Activated T-cell treated with anti-CD3 and anti-CD28 coated beads, Interleukin-2, amount 50 U/mL, for 4 hours (primary cell): ENCODE measurements at regions not wholly inside any gene's neighbourhood (a gene's known extent, or its start where the extent isn't known, plus 50 kb on each side); places are given as distances from the start of the nearest gene placed in this dataset.
"Not testable (repeated sequence)": the region's sequence is repeated elsewhere in the genome, so short reads cannot be mapped to it uniquely, and the experiment has no call there.

Source experiments
- ATAC-seq, 2 donors: fragments of 200-7000 bp; cut with Tn5 transposase; one replicate each; pipeline ENCODE4 v1.10.0; 2021
- DNase-seq: peaks from one replicate; pipeline ENCODE4 v3.0.0-alpha.2; 2020
- H3K27me3 Mint-ChIP-seq: one replicate; pipeline ENCODE4 v1.8.0; 2021; ENCODE audit warnings: low read depth, mixed read lengths
- H3K36me3 Mint-ChIP-seq: one replicate; pipeline ENCODE4 v1.8.0; 2022; ENCODE audit warnings: mixed read lengths; ENCODE audit not compliant: insufficient read depth
- H3K4me1 Mint-ChIP-seq: one replicate; pipeline ENCODE4 v1.8.0; 2021; ENCODE audit warnings: low read depth, mixed read lengths
- H3K4me3 Mint-ChIP-seq: one replicate; pipeline ENCODE4 v1.8.0; 2021; ENCODE audit warnings: mild to moderate bottlenecking, moderate library complexity, mixed read lengths
- H3K9me3 Mint-ChIP-seq: one replicate; pipeline ENCODE4 v1.8.0; 2021; ENCODE audit warnings: mixed read lengths

GRCh38 chr3:118791246-118791645 is 243.4 kb downstream of the IGSF11 start:
- Mint-ChIP-seq H3K27me3 (peaks cover 2% of the 10 kb centered on the region), H3K9me3 (no peaks in the 10 kb centered on the region), H3K4me1 (no peaks in the 10 kb centered on the region), H3K36me3 (no peaks in the 10 kb centered on the region), H3K4me3 (no peak overlapping the region)
- DNase-seq = no peak
- ATAC-seq = no peak

GRCh38 chr3:118792191-118792590 is 242.5 kb downstream of the IGSF11 start:
- Mint-ChIP-seq H3K4me3 (no peak overlapping the region), H3K9me3 (no peaks in the 10 kb centered on the region), H3K27me3 (peaks cover 2% of the 10 kb centered on the region), H3K36me3 (no peaks in the 10 kb centered on the region), H3K4me1 (no peaks in the 10 kb centered on the region)
- DNase-seq (no peak), ATAC-seq (no peak)

- no peak for DNase-seq
- no peak for ATAC-seq
- Mint-ChIP-seq H3K9me3 (no peaks in the 10 kb centered on the region), H3K4me1 (no peaks in the 10 kb centered on the region), H3K4me3 (no peak overlapping the region), H3K27me3 (peaks cover 2% of the 10 kb centered on the region), H3K36me3 (no peaks in the 10 kb centered on the region)
These were observed 241.5 kb downstream of the IGSF11 start for GRCh38 chr3:118793176-118793575.

GRCh38 chr3:118799303-118799702 is 235.3 kb downstream of the IGSF11 start:
- Mint-ChIP-seq H3K36me3 (no peaks in the 10 kb centered on the region), H3K4me1 (no peaks in the 10 kb centered on the region), H3K4me3 (no peak overlapping the region), H3K9me3 (no peaks in the 10 kb centered on the region), H3K27me3 (peaks cover 2% of the 10 kb centered on the region)
- ATAC-seq (no peak), DNase-seq (no peak)

- Mint-ChIP-seq H3K9me3 (no peaks in the 10 kb centered on the region), H3K4me3 (no peak overlapping the region), H3K36me3 (no peaks in the 10 kb centered on the region), H3K4me1 (no peaks in the 10 kb centered on the region), H3K27me3 (peaks cover 2% of the 10 kb centered on the region)
- ATAC-seq (no peak), DNase-seq (no peak)
These were observed 232.7 kb downstream of the IGSF11 start for GRCh38 chr3:118801899-118802298.

DNA sequence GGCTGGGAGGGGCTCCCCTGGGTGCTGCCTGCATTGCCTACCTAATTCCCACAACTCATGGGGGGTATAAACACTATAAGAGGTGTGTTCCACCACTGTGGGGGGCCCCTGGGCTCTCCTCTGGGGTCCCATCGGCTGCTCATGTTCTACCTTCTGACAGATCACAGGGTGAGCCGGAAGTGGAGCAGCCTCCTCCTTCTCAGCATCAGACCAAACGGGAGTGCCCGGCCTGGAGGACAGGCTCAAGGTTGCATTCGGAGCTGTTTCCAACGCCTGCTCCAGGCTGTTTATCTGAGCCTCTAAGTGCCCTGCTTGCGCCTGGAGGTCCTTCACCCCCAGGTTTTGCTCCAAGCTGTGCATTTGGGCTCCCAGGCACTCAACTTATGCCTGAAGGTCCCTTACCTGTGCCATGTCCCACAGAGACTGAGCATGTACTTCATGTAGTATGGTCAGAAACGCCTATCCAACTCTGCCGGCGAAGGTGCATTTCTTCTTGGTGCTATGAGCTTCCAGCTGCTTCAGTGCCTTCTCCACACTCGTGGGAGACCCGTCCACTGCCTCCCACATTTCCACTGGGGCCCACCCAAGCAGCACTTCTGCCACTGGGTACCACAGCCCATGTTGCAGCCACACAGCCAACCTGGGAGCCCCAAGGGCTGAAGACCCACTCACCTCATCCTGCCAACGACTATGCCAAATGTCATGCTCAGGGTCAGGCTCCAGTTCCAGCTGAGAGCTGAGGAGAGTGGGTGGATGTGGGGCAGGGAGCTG is 232.1 kb downstream of the IGSF11 start:
- Mint-ChIP-seq H3K4me1 (no peaks in the 10 kb centered on the region), H3K36me3 (no peaks in the 10 kb centered on the region), H3K27me3 (peaks cover 2% of the 10 kb centered on the region), H3K9me3 (peaks cover 3% of the 10 kb centered on the region), H3K4me3 (no peak overlapping the region)
- no peak for ATAC-seq
- no peak for DNase-seq

- Mint-ChIP-seq H3K4me1 (no peaks in the 10 kb centered on the region), H3K9me3 (peaks cover 4% of the 10 kb centered on the region), H3K27me3 (peaks cover 2% of the 10 kb centered on the region), H3K36me3 (no peaks in the 10 kb centered on the region), H3K4me3 (no peak overlapping the region)
- ATAC-seq = no peak
- no peak for DNase-seq
These were observed 231.6 kb downstream of the IGSF11 start for GRCh38 chr3:118803096-118803476.

DNA sequence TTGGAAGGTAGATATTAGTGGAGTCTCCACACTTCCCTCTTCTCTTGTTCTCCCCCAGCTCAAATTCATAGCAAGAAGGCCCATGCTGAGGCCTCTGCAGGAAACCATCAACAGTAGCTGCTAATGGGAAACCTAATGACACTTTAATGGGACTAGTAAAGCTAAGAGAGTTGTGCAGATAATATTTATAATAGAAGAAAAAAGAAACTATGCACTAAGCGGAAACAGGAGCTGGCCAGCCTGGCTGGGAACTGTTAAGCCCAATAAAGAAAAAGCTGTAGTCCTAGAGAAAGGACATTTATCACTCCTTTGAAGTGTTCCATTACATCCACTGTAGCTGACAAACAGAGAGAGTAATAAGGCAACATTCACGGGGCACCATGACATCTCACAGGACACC is 229.6 kb downstream of the IGSF11 start:
- DNase-seq = no peak
- ATAC-seq = no peak
- H3K9me3 Mint-ChIP-seq = peaks cover 4% of the 10 kb centered on the region
- H3K36me3 Mint-ChIP-seq = no peaks in the 10 kb centered on the region
- H3K27me3 Mint-ChIP-seq = peaks cover 2% of the 10 kb centered on the region
- no peaks in the 10 kb centered on the region for H3K4me1 Mint-ChIP-seq
- H3K4me3 Mint-ChIP-seq = no peak overlapping the region

- peaks cover 4% of the 10 kb centered on the region for H3K9me3 Mint-ChIP-seq
- peaks cover 4% of the 10 kb centered on the region for H3K4me1 Mint-ChIP-seq
- DNase-seq (no peak), ATAC-seq (no peak)
- no peaks in the 10 kb centered on the region for H3K27me3 Mint-ChIP-seq
- H3K36me3 Mint-ChIP-seq = no peaks in the 10 kb centered on the region
- no peak overlapping the region for H3K4me3 Mint-ChIP-seq
These were observed 228.2 kb downstream of the IGSF11 start for GRCh38 chr3:118806423-118806822.

- not testable (repeated sequence) for H3K9me3 Mint-ChIP-seq, H3K36me3 Mint-ChIP-seq, H3K4me3 Mint-ChIP-seq, DNase-seq, H3K27me3 Mint-ChIP-seq, H3K4me1 Mint-ChIP-seq, ATAC-seq
These were observed 227.3 kb downstream of the IGSF11 start for GRCh38 chr3:118807349-118807748.

- peaks cover 2% of the 10 kb centered on the region for H3K27me3 Mint-ChIP-seq
- H3K36me3 Mint-ChIP-seq = no peaks in the 10 kb centered on the region
- H3K4me1 Mint-ChIP-seq = peaks cover 4% of the 10 kb centered on the region
- DNase-seq (no peak), ATAC-seq (no peak)
- H3K4me3 Mint-ChIP-seq = no peak overlapping the region
- H3K9me3 Mint-ChIP-seq = peaks cover 4% of the 10 kb centered on the region
These were observed 225.9 kb downstream of the IGSF11 start for GRCh38 chr3:118808723-118809122.

DNA sequence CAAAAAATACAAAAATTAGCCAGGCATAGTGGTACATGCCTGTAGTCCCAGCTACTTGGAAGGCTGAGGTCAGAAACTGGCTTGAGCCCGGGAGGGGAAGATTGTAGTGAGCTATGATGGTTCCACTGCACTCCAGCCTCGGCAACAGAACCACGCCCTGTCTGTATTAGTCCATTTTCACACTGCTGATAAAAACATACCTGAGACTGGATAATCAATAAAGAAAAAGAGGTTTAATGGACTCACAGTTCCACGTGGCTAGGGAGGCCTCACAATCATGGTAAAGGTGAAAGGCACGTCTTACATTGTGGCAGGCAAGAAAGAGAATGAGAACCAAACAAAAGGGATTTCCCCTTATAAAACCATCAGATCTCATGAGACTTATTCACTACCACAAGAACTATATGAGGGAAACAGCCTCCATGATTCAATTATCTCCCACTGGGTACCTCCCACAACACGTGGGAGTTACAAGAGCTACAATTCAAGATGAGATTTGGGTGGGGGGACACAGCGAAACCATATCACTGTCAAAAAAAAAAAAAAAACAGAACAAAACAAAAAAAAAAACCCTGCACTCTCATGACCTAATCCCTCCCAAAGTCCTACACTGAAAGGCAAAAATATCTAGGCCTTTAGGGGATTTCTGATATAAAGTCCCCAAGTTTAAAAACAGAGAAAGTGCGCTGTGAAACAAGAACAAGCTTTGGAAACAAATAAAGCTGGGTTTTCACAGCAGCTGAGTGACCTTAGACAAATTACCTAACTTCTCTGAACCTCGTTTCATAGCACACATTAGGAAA is 224.7 kb downstream of the IGSF11 start:
- peaks cover 4% of the 10 kb centered on the region for H3K9me3 Mint-ChIP-seq
- ATAC-seq (peak; percentile 40 to 62), DNase-seq (no peak)
- no peaks in the 10 kb centered on the region for H3K36me3 Mint-ChIP-seq
- H3K27me3 Mint-ChIP-seq = peaks cover 2% of the 10 kb centered on the region
- no peak overlapping the region for H3K4me3 Mint-ChIP-seq
- peaks cover 4% of the 10 kb centered on the region for H3K4me1 Mint-ChIP-seq

DNA sequence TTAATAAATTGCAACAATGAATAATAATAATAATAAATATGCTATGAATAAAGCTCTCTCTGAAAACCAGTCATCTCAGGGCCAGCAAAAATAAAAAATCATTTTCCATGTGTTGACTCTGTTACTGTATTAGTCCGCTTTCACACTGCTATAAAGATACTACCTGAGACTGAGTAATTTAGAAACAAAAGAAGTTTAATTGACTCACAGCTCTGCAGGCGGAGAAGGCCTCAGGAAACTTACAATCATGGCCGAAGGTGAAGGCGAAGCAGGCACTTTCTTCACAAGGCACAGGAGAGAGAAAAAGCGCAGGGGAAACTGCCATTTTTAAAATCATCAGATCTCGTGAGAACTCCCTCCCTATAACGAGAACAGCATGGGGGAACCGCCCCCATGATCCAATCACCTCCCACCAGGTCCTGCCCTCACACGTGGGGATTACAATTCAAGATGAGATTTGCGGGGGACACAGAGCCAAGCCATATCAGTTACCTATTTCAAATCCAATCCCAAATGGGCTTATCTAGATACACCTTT is 224.1 kb downstream of the IGSF11 start:
- Mint-ChIP-seq H3K4me1 (peaks cover 4% of the 10 kb centered on the region), H3K9me3 (peaks cover 4% of the 10 kb centered on the region)

GRCh38 chr3:118811236-118811732 is 223.4 kb downstream of the IGSF11 start:
- no peak for ATAC-seq
- H3K4me1 Mint-ChIP-seq = peaks cover 4% of the 10 kb centered on the region
- H3K36me3 Mint-ChIP-seq = no peaks in the 10 kb centered on the region
- no peak overlapping the region for H3K4me3 Mint-ChIP-seq
- H3K9me3 Mint-ChIP-seq = peaks cover 4% of the 10 kb centered on the region
- no peak for DNase-seq
- peaks cover 2% of the 10 kb centered on the region for H3K27me3 Mint-ChIP-seq

More for the DNA sequence above, 224.1 kb downstream of the IGSF11 start:
- H3K36me3 Mint-ChIP-seq = no peaks in the 10 kb centered on the region
- ATAC-seq = peak in 1 of 2 donors; percentile 34
- no peak overlapping the region for H3K4me3 Mint-ChIP-seq
- peaks cover 2% of the 10 kb centered on the region for H3K27me3 Mint-ChIP-seq
- no peak for DNase-seq
